ENCODE measurements at regions not wholly inside any gene's neighbourhood (a gene's known extent, or its start where the extent isn't known, plus 50 kb on each side); places are given as distances from the start of the nearest gene placed in this dataset.

DNA sequence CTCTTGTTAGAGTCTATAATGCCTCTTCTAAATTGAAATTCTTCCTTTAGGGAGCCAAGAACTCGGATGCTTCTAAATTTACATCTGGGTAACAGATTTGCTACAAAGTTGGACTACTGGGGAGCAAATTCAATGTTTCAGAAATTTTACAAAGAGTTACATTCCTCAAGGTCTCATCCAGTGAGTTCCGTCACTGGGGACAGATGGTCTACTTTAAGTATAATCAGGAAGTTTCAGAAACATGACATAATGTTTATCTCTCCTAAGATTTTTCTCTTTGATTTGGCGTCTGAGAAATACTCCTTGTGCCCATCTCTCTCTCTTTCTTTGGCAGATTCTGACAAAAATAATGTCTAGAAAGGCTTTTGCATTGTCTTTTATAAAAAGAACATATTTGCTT, 81.5 kb upstream of the MBNL2 start:
- H3K27ac ChIP-seq = peak overlapping the region; percentile 73

DNA sequence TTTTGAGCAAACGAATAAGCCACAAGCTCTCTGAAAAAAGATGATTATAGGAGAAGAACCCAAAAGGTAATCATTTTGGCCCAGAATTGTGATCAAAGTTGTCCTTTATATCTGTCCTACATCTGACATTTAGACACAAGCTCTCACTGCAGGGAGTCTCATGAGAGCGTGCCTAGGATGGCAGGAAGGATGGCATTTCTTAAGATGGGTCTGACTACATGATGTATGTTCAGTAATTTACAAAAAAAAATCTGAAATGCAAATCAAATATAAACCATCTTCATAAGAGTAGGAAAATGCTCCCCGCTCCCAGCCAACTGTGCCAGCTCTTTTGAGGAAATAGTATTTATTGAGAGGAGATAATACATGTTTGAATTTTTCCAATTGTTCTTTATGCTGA, 81.0 kb upstream of the MBNL2 start:
- H3K4me3 ChIP-seq = no peak overlapping the region
- DNase-seq (ENCODE audit: low spot score) = no peak
- TF ChIP-seq, protein P1, sequence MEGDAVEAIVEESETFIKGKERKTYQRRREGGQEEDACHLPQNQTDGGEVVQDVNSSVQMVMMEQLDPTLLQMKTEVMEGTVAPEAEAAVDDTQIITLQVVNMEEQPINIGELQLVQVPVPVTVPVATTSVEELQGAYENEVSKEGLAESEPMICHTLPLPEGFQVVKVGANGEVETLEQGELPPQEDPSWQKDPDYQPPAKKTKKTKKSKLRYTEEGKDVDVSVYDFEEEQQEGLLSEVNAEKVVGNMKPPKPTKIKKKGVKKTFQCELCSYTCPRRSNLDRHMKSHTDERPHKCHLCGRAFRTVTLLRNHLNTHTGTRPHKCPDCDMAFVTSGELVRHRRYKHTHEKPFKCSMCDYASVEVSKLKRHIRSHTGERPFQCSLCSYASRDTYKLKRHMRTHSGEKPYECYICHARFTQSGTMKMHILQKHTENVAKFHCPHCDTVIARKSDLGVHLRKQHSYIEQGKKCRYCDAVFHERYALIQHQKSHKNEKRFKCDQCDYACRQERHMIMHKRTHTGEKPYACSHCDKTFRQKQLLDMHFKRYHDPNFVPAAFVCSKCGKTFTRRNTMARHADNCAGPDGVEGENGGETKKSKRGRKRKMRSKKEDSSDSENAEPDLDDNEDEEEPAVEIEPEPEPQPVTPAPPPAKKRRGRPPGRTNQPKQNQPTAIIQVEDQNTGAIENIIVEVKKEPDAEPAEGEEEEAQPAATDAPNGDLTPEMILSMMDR (IDR thresholded peaks at IDR 0.05; ENCODE audit: poor library complexity) = no peak
- TF ChIP-seq EZH2 (IDR thresholded peaks at IDR 0.05; ENCODE audit: borderline replicate concordance) = no peak
- no peak for TF ChIP-seq EZH2phosphoT487 (IDR thresholded peaks at IDR 0.05; ENCODE audit: low read depth, severe bottlenecking, unreplicated experiment)
- H3K36me3 ChIP-seq (replicated peaks; ENCODE audit: insufficient read depth, low read depth) = no peaks in the 10 kb centered on the region
- H3K4me2 ChIP-seq = peak overlapping the region; percentile 62
- H3K4me1 ChIP-seq (ENCODE audit: insufficient read depth) = peaks cover 16% of the 10 kb centered on the region
- no peaks in the 10 kb centered on the region for H3K9me3 ChIP-seq (ENCODE audit: low read depth)
- no peaks in the 10 kb centered on the region for H4K20me1 ChIP-seq (ENCODE audit: insufficient read depth, poor library complexity, severe bottlenecking)
- H3K9me2 ChIP-seq (replicated peaks; ENCODE audit: insufficient read depth) = no peaks in the 10 kb centered on the region
- WGBS (ENCODE audit: low lambda C conversion rate, missing lambda C conversion rate) = 75% methylated on average over 3 of the region's 3 CpGs
- peaks cover 4% of the 10 kb centered on the region for H3K79me2 ChIP-seq
- no peaks in the 10 kb centered on the region for H3K27me3 ChIP-seq
- H3K27ac ChIP-seq = peak overlapping the region; percentile 73
- H2AFZ ChIP-seq = no peak overlapping the region

More for the DNA sequence above, 81.5 kb upstream of the MBNL2 start:
- no peak overlapping the region for H3K4me3 ChIP-seq
- 39% methylated on average over 3 of the region's 3 CpGs for WGBS (ENCODE audit: low lambda C conversion rate, missing lambda C conversion rate)
- no peak for TF ChIP-seq EZH2phosphoT487 (IDR thresholded peaks at IDR 0.05; ENCODE audit: low read depth, severe bottlenecking, unreplicated experiment)
- TF ChIP-seq, protein P1 (IDR thresholded peaks at IDR 0.05; ENCODE audit: poor library complexity) = no peak
- TF ChIP-seq EZH2 (IDR thresholded peaks at IDR 0.05; ENCODE audit: borderline replicate concordance) = no peak
- no peaks in the 10 kb centered on the region for H3K9me3 ChIP-seq (ENCODE audit: low read depth)
- H3K27me3 ChIP-seq = no peaks in the 10 kb centered on the region
- H4K20me1 ChIP-seq (ENCODE audit: insufficient read depth, poor library complexity, severe bottlenecking) = no peaks in the 10 kb centered on the region
- no peaks in the 10 kb centered on the region for H3K36me3 ChIP-seq (replicated peaks; ENCODE audit: insufficient read depth, low read depth)
- H2AFZ ChIP-seq = no peak overlapping the region
- H3K4me1 ChIP-seq (ENCODE audit: insufficient read depth) = peaks cover 16% of the 10 kb centered on the region
- H3K79me2 ChIP-seq = peaks cover 4% of the 10 kb centered on the region
- peak overlapping the region; percentile 62 for H3K4me2 ChIP-seq
- no peaks in the 10 kb centered on the region for H3K9me2 ChIP-seq (replicated peaks; ENCODE audit: insufficient read depth)
- DNase-seq (ENCODE audit: low spot score) = no peak

DNA sequence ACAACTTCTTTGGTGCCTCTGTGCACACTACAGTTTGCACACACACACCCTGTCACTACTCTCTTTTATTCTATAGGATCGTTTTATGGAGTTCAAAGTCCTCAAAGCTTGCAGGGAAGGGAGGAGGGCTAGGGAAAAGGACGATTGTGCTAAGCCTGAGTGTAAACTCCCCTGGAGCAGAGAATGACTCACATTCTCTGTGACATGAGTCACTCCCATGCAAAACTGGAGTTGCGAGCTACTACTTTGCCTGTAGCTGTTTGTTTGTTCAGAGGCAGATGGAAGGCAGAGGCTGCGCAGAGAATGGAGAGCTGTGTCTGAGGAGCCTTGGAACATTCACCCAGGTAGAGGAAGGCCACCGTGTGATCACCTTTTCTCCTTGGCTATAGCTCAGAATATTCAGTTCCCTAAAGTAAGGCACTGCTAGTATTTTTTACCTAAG, 80.5 kb upstream of the MBNL2 start:
- Histone ChIP-seq H4K20me1 (ENCODE audit: insufficient read depth, poor library complexity, severe bottlenecking) (no peaks in the 10 kb centered on the region), H3K27me3 (no peaks in the 10 kb centered on the region), H3K27ac (peak overlapping the region; percentile 88), H3K4me1 (ENCODE audit: insufficient read depth) (peaks cover 16% of the 10 kb centered on the region), H3K4me2 (peak overlapping the region; percentile 70), H2AFZ (no peak overlapping the region), H3K9me2 (replicated peaks; ENCODE audit: insufficient read depth) (no peaks in the 10 kb centered on the region), H3K36me3 (replicated peaks; ENCODE audit: insufficient read depth, low read depth) (no peaks in the 10 kb centered on the region), H3K9me3 (ENCODE audit: low read depth) (no peaks in the 10 kb centered on the region), H3K4me3 (no peak overlapping the region), H3K79me2 (peaks cover 4% of the 10 kb centered on the region)
- TF ChIP-seq, protein P1 (IDR thresholded peaks at IDR 0.05; ENCODE audit: poor library complexity) = no peak
- TF ChIP-seq EZH2phosphoT487 (IDR thresholded peaks at IDR 0.05; ENCODE audit: low read depth, severe bottlenecking, unreplicated experiment) (no peak), EZH2 (IDR thresholded peaks at IDR 0.05; ENCODE audit: borderline replicate concordance) (no peak)
- 3% methylated on average over 5 of the region's 5 CpGs for WGBS (ENCODE audit: low lambda C conversion rate, missing lambda C conversion rate)
- peak; percentile 90 for DNase-seq (ENCODE audit: low spot score)

DNA sequence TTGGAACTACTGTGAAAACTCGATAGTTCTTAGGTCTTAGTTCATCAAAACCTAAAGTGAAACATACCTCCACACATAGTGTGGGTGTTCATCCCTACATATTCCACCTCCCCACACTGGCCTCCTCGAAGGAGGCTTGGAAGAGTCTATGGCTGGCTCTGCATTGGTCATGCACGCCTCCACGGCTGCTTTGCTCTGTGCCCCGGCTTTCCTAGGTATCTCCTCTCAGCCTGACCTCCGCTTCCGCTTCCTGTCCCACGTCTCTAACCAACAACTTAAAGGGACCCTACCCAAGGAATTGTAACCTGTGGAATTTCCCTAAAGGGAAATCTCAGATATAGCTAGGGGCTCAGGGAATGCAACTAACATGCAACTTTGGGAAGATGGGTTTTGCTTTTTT, 79.7 kb upstream of the MBNL2 start:
- Histone ChIP-seq H3K9me2 (replicated peaks; ENCODE audit: insufficient read depth) (no peaks in the 10 kb centered on the region), H3K36me3 (replicated peaks; ENCODE audit: insufficient read depth, low read depth) (no peaks in the 10 kb centered on the region), H3K27me3 (no peaks in the 10 kb centered on the region), H3K79me2 (peaks cover 4% of the 10 kb centered on the region), H3K4me1 (ENCODE audit: insufficient read depth) (peaks cover 16% of the 10 kb centered on the region), H3K4me2 (peak overlapping the region; percentile 70), H4K20me1 (ENCODE audit: insufficient read depth, poor library complexity, severe bottlenecking) (no peaks in the 10 kb centered on the region), H3K9me3 (ENCODE audit: low read depth) (no peaks in the 10 kb centered on the region), H3K4me3 (no peak overlapping the region), H3K27ac (peak overlapping the region; percentile 88), H2AFZ (peak overlapping the region; percentile 16)
- WGBS (ENCODE audit: low lambda C conversion rate, missing lambda C conversion rate) = 26% methylated on average over 8 of the region's 8 CpGs
- peak; percentile 67 for DNase-seq (ENCODE audit: low spot score)
- TF ChIP-seq EZH2phosphoT487 (IDR thresholded peaks at IDR 0.05; ENCODE audit: low read depth, severe bottlenecking, unreplicated experiment) (no peak), EZH2 (IDR thresholded peaks at IDR 0.05; ENCODE audit: borderline replicate concordance) (no peak)
- TF ChIP-seq, protein P1 (IDR thresholded peaks at IDR 0.05; ENCODE audit: poor library complexity) = no peak

Data from hepatocyte (in vitro differentiated cells).